ENCODE measurements at regions not wholly inside any gene's neighbourhood (a gene's known extent, or its start where the extent isn't known, plus 50 kb on each side); places are given as distances from the start of the nearest gene placed in this dataset.

DNA sequence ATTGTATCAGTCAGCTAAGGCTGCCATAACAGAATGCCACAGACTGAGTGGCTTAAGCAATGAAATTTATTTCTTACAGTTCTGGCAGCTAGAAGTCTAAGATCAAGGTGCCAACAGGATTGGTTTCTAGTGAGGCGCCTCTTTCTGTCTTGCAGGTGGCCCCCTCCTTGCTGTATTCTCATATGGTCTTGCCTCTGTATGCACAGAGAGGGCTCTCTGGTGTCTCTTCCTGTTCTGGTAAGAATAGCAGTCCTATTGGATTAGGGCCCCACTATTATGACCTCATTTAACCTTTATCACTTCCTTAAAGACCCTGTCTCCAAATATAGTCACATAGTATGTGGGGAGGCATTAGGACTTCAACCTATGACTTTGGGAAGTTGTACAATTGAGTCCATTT, 253.9 kb downstream of the EDEM1 start:
- no peak overlapping the region for H3K27ac ChIP-seq (ENCODE audit: low read depth in 1 of 2, low read length in 1 of 2)
- DNase-seq (ENCODE audit: low read depth in 6 of 9, low spot score in 9 of 9) = no peak
- H3K27me3 ChIP-seq (ENCODE audit: control insufficient read depth in 2 of 2, insufficient read depth in 1 of 2, low read length in 1 of 2) = no peaks in the 10 kb centered on the region
- H3K9me3 ChIP-seq (ENCODE audit: control insufficient read depth in 2 of 2, insufficient read depth in 1 of 2, low read length in 1 of 2) = no peaks in the 10 kb centered on the region
- H3K4me1 ChIP-seq (ENCODE audit: control insufficient read depth in 2 of 2, insufficient read depth in 2 of 2, low read length in 2 of 2) = no peaks in the 10 kb centered on the region
- H3K36me3 ChIP-seq (ENCODE audit: control insufficient read depth in 2 of 2, insufficient read depth in 2 of 2, low read length in 1 of 2) = no peaks in the 10 kb centered on the region
- WGBS = 93% methylated on average over 1 of the region's 1 CpG
- H3K4me3 ChIP-seq (ENCODE audit: low read length in 2 of 2) = no peak overlapping the region

DNA sequence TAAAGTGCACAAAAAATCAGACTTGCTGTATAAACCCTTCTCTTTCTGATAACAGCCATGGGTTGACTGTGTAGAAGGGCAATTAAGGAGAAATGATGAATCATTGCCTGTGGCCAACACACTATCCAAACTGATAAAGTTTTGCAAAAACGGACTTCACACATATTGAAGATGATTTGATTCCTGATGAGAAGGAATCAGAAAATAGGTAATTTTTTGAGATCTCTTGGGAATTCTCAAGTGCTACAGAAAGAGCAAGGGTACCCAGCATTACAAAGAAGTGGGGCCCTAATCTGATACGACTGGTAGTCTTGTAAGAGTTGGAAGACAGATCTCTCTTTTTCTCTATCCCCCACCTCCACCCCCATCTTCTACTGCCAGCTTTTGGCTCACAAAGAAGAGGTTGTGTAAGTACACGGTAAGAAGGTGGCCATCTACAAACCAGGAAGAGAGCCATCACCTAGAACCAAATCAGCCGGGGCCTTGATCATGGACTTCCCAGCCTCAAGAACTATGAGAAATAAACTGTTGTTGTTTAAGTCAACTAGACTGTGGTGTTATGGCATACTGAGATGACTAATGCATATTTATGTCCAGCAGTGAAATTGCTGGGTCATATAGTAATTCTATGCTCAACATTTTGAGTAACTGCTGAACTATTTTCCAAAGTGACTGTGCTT, 254.7 kb downstream of the EDEM1 start:
- Histone ChIP-seq H3K9me3 (ENCODE audit: control insufficient read depth in 2 of 2, insufficient read depth in 1 of 2, low read length in 1 of 2) (no peaks in the 10 kb centered on the region), H3K27ac (ENCODE audit: low read depth in 1 of 2, low read length in 1 of 2) (no peak overlapping the region), H3K27me3 (ENCODE audit: control insufficient read depth in 2 of 2, insufficient read depth in 1 of 2, low read length in 1 of 2) (no peaks in the 10 kb centered on the region), H3K4me1 (ENCODE audit: control insufficient read depth in 2 of 2, insufficient read depth in 2 of 2, low read length in 2 of 2) (no peaks in the 10 kb centered on the region), H3K4me3 (ENCODE audit: low read length in 2 of 2) (no peak overlapping the region), H3K36me3 (ENCODE audit: control insufficient read depth in 2 of 2, insufficient read depth in 2 of 2, low read length in 1 of 2) (no peaks in the 10 kb centered on the region)
- no peak for DNase-seq (ENCODE audit: low read depth in 6 of 9, low spot score in 9 of 9)
- 84% methylated on average over 4 of the region's 4 CpGs for WGBS

DNA sequence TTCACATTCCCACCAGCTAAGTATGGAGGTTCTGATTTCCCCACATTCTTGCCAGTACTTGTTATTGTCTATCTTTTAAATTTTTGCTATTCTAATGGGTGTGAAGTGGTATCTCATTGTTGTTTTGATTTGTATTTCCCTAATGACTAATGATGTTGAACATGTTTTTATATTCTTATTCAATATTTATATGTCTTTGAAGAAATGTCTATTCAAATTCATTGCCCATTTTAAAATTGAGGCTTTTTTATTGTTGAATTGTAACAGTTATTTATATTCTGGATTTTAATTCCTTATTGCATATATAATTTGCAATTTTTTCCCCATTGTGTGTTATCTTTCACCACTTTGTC, 255.3 kb downstream of the EDEM1 start:
- no peaks in the 10 kb centered on the region for H3K36me3 ChIP-seq (ENCODE audit: control insufficient read depth in 2 of 2, insufficient read depth in 2 of 2, low read length in 1 of 2)
- no peaks in the 10 kb centered on the region for H3K4me1 ChIP-seq (ENCODE audit: control insufficient read depth in 2 of 2, insufficient read depth in 2 of 2, low read length in 2 of 2)
- no peak overlapping the region for H3K27ac ChIP-seq (ENCODE audit: low read depth in 1 of 2, low read length in 1 of 2)
- no peak for DNase-seq (ENCODE audit: low read depth in 6 of 9, low spot score in 9 of 9)
- no peaks in the 10 kb centered on the region for H3K27me3 ChIP-seq (ENCODE audit: control insufficient read depth in 2 of 2, insufficient read depth in 1 of 2, low read length in 1 of 2)
- H3K4me3 ChIP-seq (ENCODE audit: low read length in 2 of 2) = no peak overlapping the region
- no peaks in the 10 kb centered on the region for H3K9me3 ChIP-seq (ENCODE audit: control insufficient read depth in 2 of 2, insufficient read depth in 1 of 2, low read length in 1 of 2)

GRCh38 chr3:5444253-5444652, 256.7 kb downstream of the EDEM1 start:
- Histone ChIP-seq H3K36me3 (ENCODE audit: control insufficient read depth in 2 of 2, insufficient read depth in 2 of 2, low read length in 1 of 2) (no peaks in the 10 kb centered on the region), H3K27ac (ENCODE audit: low read depth in 1 of 2, low read length in 1 of 2) (no peak overlapping the region), H3K4me3 (ENCODE audit: low read length in 2 of 2) (no peak overlapping the region), H3K27me3 (ENCODE audit: control insufficient read depth in 2 of 2, insufficient read depth in 1 of 2, low read length in 1 of 2) (no peaks in the 10 kb centered on the region), H3K9me3 (ENCODE audit: control insufficient read depth in 2 of 2, insufficient read depth in 1 of 2, low read length in 1 of 2) (no peaks in the 10 kb centered on the region), H3K4me1 (ENCODE audit: control insufficient read depth in 2 of 2, insufficient read depth in 2 of 2, low read length in 2 of 2) (no peaks in the 10 kb centered on the region)
- 96% methylated on average over 2 of the region's 2 CpGs for WGBS
- no peak for DNase-seq (ENCODE audit: low read depth in 6 of 9, low spot score in 9 of 9)

DNA sequence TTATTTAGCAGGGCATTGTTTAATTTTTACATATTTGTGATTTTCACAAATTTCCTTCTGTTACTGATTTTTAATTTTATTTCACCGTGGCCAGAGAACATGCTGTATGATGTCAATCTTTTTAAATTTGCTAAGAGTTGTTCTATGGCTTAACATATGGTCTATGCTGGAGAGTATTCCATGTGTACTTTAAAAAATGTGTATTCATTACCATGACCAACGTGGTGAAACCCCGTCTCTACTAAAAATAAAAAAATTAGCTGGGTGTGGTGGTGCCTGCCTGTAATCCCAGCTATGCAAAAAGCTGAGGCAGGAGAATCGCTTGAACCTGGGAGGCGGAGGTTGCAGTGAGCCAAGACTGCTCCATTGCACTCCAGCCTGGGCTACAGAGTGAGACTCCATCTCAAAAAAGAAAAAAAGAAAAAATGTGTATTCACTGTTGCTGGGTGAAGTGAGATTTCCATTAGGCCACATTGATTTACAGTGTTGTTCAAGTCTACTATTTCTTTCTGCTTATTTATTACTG, 258.2 kb downstream of the EDEM1 start:
- no peaks in the 10 kb centered on the region for H3K27me3 ChIP-seq (ENCODE audit: control insufficient read depth in 2 of 2, insufficient read depth in 1 of 2, low read length in 1 of 2)
- H3K36me3 ChIP-seq (ENCODE audit: control insufficient read depth in 2 of 2, insufficient read depth in 2 of 2, low read length in 1 of 2) = no peaks in the 10 kb centered on the region
- no peaks in the 10 kb centered on the region for H3K4me1 ChIP-seq (ENCODE audit: control insufficient read depth in 2 of 2, insufficient read depth in 2 of 2, low read length in 2 of 2)
- H3K27ac ChIP-seq (ENCODE audit: low read depth in 1 of 2, low read length in 1 of 2) = no peak overlapping the region
- whole genome bisulfite sequencing = 93% methylated on average over 5 of the region's 5 CpGs
- no peak overlapping the region for H3K4me3 ChIP-seq (ENCODE audit: low read length in 2 of 2)
- DNase-seq (ENCODE audit: low read depth in 6 of 9, low spot score in 9 of 9) = no peak
- no peaks in the 10 kb centered on the region for H3K9me3 ChIP-seq (ENCODE audit: control insufficient read depth in 2 of 2, insufficient read depth in 1 of 2, low read length in 1 of 2)

DNA sequence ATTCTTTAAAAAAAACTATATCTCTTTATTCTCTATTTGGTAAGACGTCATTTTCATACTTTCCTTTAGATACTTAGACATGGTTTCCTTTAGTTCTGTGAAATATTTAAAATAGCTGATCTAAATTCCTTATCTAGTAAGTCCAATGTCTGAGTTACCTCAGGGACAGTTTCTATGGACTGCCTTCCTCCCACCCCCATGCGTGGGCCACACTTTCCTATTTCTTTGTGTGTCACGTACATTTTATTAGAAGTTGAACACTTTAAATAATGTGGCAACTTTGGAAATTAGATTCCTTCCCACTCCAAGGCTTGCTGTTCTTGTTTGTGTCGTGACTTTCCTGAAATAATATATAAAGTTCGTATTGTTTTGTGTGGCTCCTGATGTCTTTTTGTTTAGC, 260.7 kb downstream of the EDEM1 start:
- 96% methylated on average over 5 of the region's 5 CpGs for WGBS
- no peaks in the 10 kb centered on the region for H3K36me3 ChIP-seq (ENCODE audit: control insufficient read depth in 2 of 2, insufficient read depth in 2 of 2, low read length in 1 of 2)
- H3K4me1 ChIP-seq (ENCODE audit: control insufficient read depth in 2 of 2, insufficient read depth in 2 of 2, low read length in 2 of 2) = no peaks in the 10 kb centered on the region
- no peaks in the 10 kb centered on the region for H3K27me3 ChIP-seq (ENCODE audit: control insufficient read depth in 2 of 2, insufficient read depth in 1 of 2, low read length in 1 of 2)
- no peaks in the 10 kb centered on the region for H3K9me3 ChIP-seq (ENCODE audit: control insufficient read depth in 2 of 2, insufficient read depth in 1 of 2, low read length in 1 of 2)
- H3K4me3 ChIP-seq (ENCODE audit: low read length in 2 of 2) = no peak overlapping the region
- no peak for DNase-seq (ENCODE audit: low read depth in 6 of 9, low spot score in 9 of 9)
- H3K27ac ChIP-seq (ENCODE audit: low read depth in 1 of 2, low read length in 1 of 2) = no peak overlapping the region

DNA sequence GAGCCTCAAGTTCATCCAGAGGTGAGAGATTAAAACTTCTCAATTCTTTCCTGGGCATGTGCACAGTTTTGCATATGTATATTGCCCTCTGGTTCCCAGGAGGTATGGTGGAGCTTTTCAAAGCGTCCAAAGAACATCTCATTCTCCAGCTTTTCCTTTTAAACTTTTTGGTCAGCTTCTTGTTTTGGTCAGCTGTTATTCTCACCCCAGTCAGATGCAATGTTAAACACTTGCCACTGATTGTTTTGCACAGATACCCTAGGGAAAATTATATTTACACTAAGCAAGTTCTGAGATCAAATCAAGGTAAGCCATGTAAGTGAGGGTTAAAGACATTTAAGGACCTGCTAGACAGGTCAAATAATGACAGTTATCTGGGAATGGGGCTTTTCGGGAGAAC, 261.3 kb downstream of the EDEM1 start:
- WGBS = 91% methylated on average over 2 of the region's 2 CpGs
- no peak for DNase-seq (ENCODE audit: low read depth in 6 of 9, low spot score in 9 of 9)
- H3K36me3 ChIP-seq (ENCODE audit: control insufficient read depth in 2 of 2, insufficient read depth in 2 of 2, low read length in 1 of 2) = no peaks in the 10 kb centered on the region
- no peaks in the 10 kb centered on the region for H3K4me1 ChIP-seq (ENCODE audit: control insufficient read depth in 2 of 2, insufficient read depth in 2 of 2, low read length in 2 of 2)
- H3K4me3 ChIP-seq (ENCODE audit: low read length in 2 of 2) = no peak overlapping the region
- H3K27ac ChIP-seq (ENCODE audit: low read depth in 1 of 2, low read length in 1 of 2) = no peak overlapping the region
- no peaks in the 10 kb centered on the region for H3K27me3 ChIP-seq (ENCODE audit: control insufficient read depth in 2 of 2, insufficient read depth in 1 of 2, low read length in 1 of 2)
- H3K9me3 ChIP-seq (ENCODE audit: control insufficient read depth in 2 of 2, insufficient read depth in 1 of 2, low read length in 1 of 2) = no peaks in the 10 kb centered on the region

DNA sequence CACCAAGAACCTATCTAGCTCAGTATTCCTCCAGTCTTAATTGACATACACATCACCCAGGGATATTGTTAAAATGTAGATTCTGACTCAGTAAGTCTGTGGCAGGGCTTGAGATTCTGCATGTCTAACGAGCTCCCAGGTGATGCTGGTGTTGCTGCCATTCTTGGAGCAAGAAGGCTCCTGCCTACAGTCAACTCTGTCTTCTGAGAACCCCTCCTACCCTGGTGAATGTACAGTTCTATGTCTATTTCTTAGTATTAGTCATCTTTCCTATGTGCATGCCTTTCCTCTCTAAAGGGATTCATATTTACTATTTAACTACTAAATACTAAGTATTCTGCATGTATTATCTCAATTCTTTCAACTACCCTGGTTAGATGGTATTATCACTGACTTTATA, 268.7 kb downstream of the EDEM1 start:
- DNase-seq (ENCODE audit: low read depth in 6 of 9, low spot score in 9 of 9) = no peak
- WGBS = 90% methylated on average over 1 of the region's 1 CpG
- H3K4me3 ChIP-seq (ENCODE audit: low read length in 2 of 2) = no peak overlapping the region
- no peaks in the 10 kb centered on the region for H3K4me1 ChIP-seq (ENCODE audit: control insufficient read depth in 2 of 2, insufficient read depth in 2 of 2, low read length in 2 of 2)
- H3K27me3 ChIP-seq (ENCODE audit: control insufficient read depth in 2 of 2, insufficient read depth in 1 of 2, low read length in 1 of 2) = no peaks in the 10 kb centered on the region
- no peaks in the 10 kb centered on the region for H3K9me3 ChIP-seq (ENCODE audit: control insufficient read depth in 2 of 2, insufficient read depth in 1 of 2, low read length in 1 of 2)
- no peak overlapping the region for H3K27ac ChIP-seq (ENCODE audit: low read depth in 1 of 2, low read length in 1 of 2)
- H3K36me3 ChIP-seq (ENCODE audit: control insufficient read depth in 2 of 2, insufficient read depth in 2 of 2, low read length in 1 of 2) = no peaks in the 10 kb centered on the region

DNA sequence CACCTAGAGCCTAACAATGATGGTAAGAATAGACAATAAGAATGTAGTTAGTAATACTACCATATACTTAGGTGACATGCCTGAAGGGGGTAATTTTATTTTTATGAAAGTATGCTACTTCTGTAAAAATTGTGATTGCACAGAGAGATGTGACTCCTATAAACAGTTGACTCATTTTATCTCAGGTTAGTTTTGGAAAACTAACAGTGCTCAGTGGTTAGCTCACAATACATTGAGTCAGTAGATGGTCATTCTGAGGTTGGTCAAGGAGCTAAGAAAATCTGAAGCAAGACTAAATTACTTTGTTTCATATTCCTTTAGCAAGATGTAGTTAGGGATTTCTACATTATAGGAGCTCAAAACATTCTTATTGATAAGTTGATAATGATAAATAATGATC, 271.0 kb downstream of the EDEM1 start:
- Histone ChIP-seq H3K9me3 (ENCODE audit: control insufficient read depth in 2 of 2, insufficient read depth in 1 of 2, low read length in 1 of 2) (no peaks in the 10 kb centered on the region), H3K4me1 (ENCODE audit: control insufficient read depth in 2 of 2, insufficient read depth in 2 of 2, low read length in 2 of 2) (no peaks in the 10 kb centered on the region), H3K4me3 (ENCODE audit: low read length in 2 of 2) (no peak overlapping the region), H3K36me3 (ENCODE audit: control insufficient read depth in 2 of 2, insufficient read depth in 2 of 2, low read length in 1 of 2) (no peaks in the 10 kb centered on the region), H3K27ac (ENCODE audit: low read depth in 1 of 2, low read length in 1 of 2) (no peak overlapping the region), H3K27me3 (ENCODE audit: control insufficient read depth in 2 of 2, insufficient read depth in 1 of 2, low read length in 1 of 2) (no peaks in the 10 kb centered on the region)
- DNase-seq (ENCODE audit: low read depth in 6 of 9, low spot score in 9 of 9) = no peak

DNA sequence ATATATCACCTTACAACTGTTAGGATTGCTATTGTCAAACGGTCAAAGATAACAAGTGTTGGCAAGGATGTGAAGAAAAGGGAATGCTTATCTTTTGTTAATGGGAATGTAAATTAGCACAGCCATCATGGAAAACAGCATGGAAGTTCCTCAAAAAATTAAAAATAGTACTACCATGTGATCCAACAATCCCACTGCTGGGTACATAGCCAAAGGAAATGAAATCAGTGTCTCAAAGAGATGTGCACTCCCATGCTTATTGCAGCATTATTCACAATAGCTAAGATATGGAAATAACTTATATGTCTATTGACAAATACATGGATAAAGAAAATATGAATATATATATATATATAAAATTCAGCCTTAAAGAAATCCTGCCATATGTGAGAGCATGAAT, 274.6 kb downstream of the EDEM1 start:
- Histone ChIP-seq H3K4me3 (ENCODE audit: low read length in 2 of 2) (no peak overlapping the region), H3K4me1 (ENCODE audit: control insufficient read depth in 2 of 2, insufficient read depth in 2 of 2, low read length in 2 of 2) (no peaks in the 10 kb centered on the region), H3K36me3 (ENCODE audit: control insufficient read depth in 2 of 2, insufficient read depth in 2 of 2, low read length in 1 of 2) (no peaks in the 10 kb centered on the region), H3K27me3 (ENCODE audit: control insufficient read depth in 2 of 2, insufficient read depth in 1 of 2, low read length in 1 of 2) (no peaks in the 10 kb centered on the region), H3K27ac (ENCODE audit: low read depth in 1 of 2, low read length in 1 of 2) (no peak overlapping the region), H3K9me3 (ENCODE audit: control insufficient read depth in 2 of 2, insufficient read depth in 1 of 2, low read length in 1 of 2) (no peaks in the 10 kb centered on the region)
- WGBS = 96% methylated on average over 1 of the region's 1 CpG
- DNase-seq (ENCODE audit: low read depth in 6 of 9, low spot score in 9 of 9) = no peak
